A673 (cell line): ENCODE measurements at regions not wholly inside any gene's neighbourhood (a gene's known extent, or its start where the extent isn't known, plus 50 kb on each side); places are given as distances from the start of the nearest gene placed in this dataset.

Experiments
- BruUV-seq: library from RNA; stranded (reverse); fragments of 400-500 nt; replicated peaks from 2 replicates; lab custom pipeline; 2021; lab: Mats Ljungman, UMichigan
- CTCF ChIA-PET: fragments of 300-600 bp; sonication (Branson Sonifier 250); formaldehyde crosslinking; loops from one replicate; lab custom pipeline; 2022; ENCODE audit warnings: antibody characterized with exemption; lab: Charles Lee
- POLR2A ChIA-PET: fragments of 300-600 bp; sonication (Branson Sonifier 250); formaldehyde crosslinking; loops from one replicate; lab custom pipeline; 2022; ENCODE audit warnings: antibody characterized with exemption; ENCODE audit not compliant: low non-redundant PET; lab: Charles Lee
- DNase-seq: peaks from one replicate; pipeline ENCODE4 v3.0.0-alpha.2; 2015; ENCODE audit warnings: low spot score
- H3K27ac ChIP-seq: fragments of 200-600 bp; sonication (generic); 2 replicates; pipeline ENCODE4 v1.5.1; 2016; ENCODE audit warnings: mixed run types, low read depth, mild to moderate bottlenecking, mixed read lengths, antibody characterized with exemption, low read length; ENCODE audit not compliant: poor library complexity, severe bottlenecking
- H3K27me3 ChIP-seq: fragments of 200-600 bp; sonication (generic); replicated peaks from 2 replicates; pipeline ENCODE4 v1.6.1; 2017; ENCODE audit warnings: mixed run types, low read depth, mild to moderate bottlenecking, mixed read lengths, antibody characterized with exemption, low read length; ENCODE audit not compliant: insufficient read depth, poor library complexity
- H3K36me3 ChIP-seq: fragments of 200-600 bp; sonication (generic); 2 replicates; pipeline ENCODE4 v1.6.1; 2016; ENCODE audit warnings: mixed run types, mild to moderate bottlenecking, mixed read lengths, antibody characterized with exemption, low read length; ENCODE audit not compliant: insufficient read depth, poor library complexity, severe bottlenecking
- H3K4me1 ChIP-seq: fragments of 200-600 bp; sonication (generic); 2 replicates; pipeline ENCODE4 v1.6.1; 2017; ENCODE audit warnings: mixed run types, mild to moderate bottlenecking, mixed read lengths, antibody characterized with exemption, low read length; ENCODE audit not compliant: insufficient read depth, poor library complexity, severe bottlenecking
- H3K4me3 ChIP-seq: fragments of 200-600 bp; sonication (generic); 2 replicates; pipeline ENCODE4 v1.5.1; 2016; ENCODE audit warnings: low read depth, mixed run types, mild to moderate bottlenecking, mixed read lengths, low read length; ENCODE audit not compliant: poor library complexity, severe bottlenecking
- H3K9me3 ChIP-seq: fragments of 200-600 bp; sonication (generic); 2 replicates; pipeline ENCODE4 v1.6.1; 2016; ENCODE audit warnings: mixed run types, low read depth, mild to moderate bottlenecking, mixed read lengths, antibody characterized with exemption, low read length; ENCODE audit not compliant: poor library complexity, severe bottlenecking
- CTCF ChIP-seq: fragments of 300-800, 200-600 bp; sonication (generic); conservative IDR thresholded peaks from 2 replicates; pipeline ENCODE4 v1.5.1; 2017; ENCODE audit warnings: low read depth, mild to moderate bottlenecking, antibody characterized with exemption, low read length, moderate library complexity, mixed read lengths
- EZH2 ChIP-seq: fragments of 200-600 bp; sonication (generic); IDR thresholded peaks from 2 replicates; pipeline ENCODE4 v1.6.1; 2017; ENCODE audit warnings: borderline replicate concordance, low read depth, mild to moderate bottlenecking, mixed read lengths, antibody characterized with exemption, low read length; ENCODE audit not compliant: poor library complexity, severe bottlenecking
- intact Hi-C: fragments of 100-400 bp; cut with micrococcal nuclease; formaldehyde crosslinking; loops from one replicate; pipeline ENCODE4 v1.10.0; 2022; ENCODE audit not compliant: unreplicated experiment

- POLR2A ChIA-PET = no interaction called here
Measured at GRCh38 chr5:89125372-89125771, 242.4 kb upstream of the MEF2C start.

GRCh38 chr5:89123581-89123980, 240.6 kb upstream of the MEF2C start:
- Histone ChIP-seq H3K27me3 (no peaks in the 10 kb centered on the region), H3K36me3 (no peaks in the 10 kb centered on the region), H3K27ac (no peak overlapping the region), H3K4me3 (no peak overlapping the region), H3K4me1 (no peaks in the 10 kb centered on the region), H3K9me3 (no peaks in the 10 kb centered on the region)
- intact Hi-C loops = no loop called here
- no TSS peak for BruUV-seq
- ChIA-PET POLR2A (no interaction called here), CTCF (no interaction called here)
- no peak for TF ChIP-seq CTCF
- TF ChIP-seq EZH2 = no peak
- no peak for DNase-seq

More at GRCh38 chr5:89125372-89125771, 242.4 kb upstream of the MEF2C start:
- intact Hi-C loops = no loop called here
- no peaks in the 10 kb centered on the region for H3K27me3 ChIP-seq
- no peaks in the 10 kb centered on the region for H3K4me1 ChIP-seq
- no peak for DNase-seq
- H3K9me3 ChIP-seq = no peaks in the 10 kb centered on the region
- H3K36me3 ChIP-seq = no peaks in the 10 kb centered on the region
- CTCF ChIA-PET = no interaction called here
- H3K4me3 ChIP-seq = no peak overlapping the region
- no peak overlapping the region for H3K27ac ChIP-seq
- TF ChIP-seq CTCF (no peak), EZH2 (no peak)
- no TSS peak for BruUV-seq

- CTCF ChIA-PET = no interaction called here
- no peaks in the 10 kb centered on the region for H3K4me1 ChIP-seq
- intact Hi-C loops = no loop called here
- H3K9me3 ChIP-seq = no peaks in the 10 kb centered on the region
- POLR2A ChIA-PET = no interaction called here
- H3K4me3 ChIP-seq = no peak overlapping the region
- H3K27me3 ChIP-seq = no peaks in the 10 kb centered on the region
- BruUV-seq = no TSS peak
- no peak overlapping the region for H3K27ac ChIP-seq
- TF ChIP-seq EZH2 = no peak
- TF ChIP-seq CTCF = no peak
- DNase-seq = no peak
- H3K36me3 ChIP-seq = no peaks in the 10 kb centered on the region
Measured at GRCh38 chr5:89120719-89121118, 237.7 kb upstream of the MEF2C start.
